GM23248 (cell line): ENCODE measurements at regions not wholly inside any gene's neighbourhood (a gene's known extent, or its start where the extent isn't known, plus 50 kb on each side); places are given as distances from the start of the nearest gene placed in this dataset.

Experiments
- EZH2 ChIP-seq: fragments of 200-600 bp; sonication (generic); IDR thresholded peaks from 2 replicates; pipeline ENCODE4 v1.6.1; 2018; ENCODE audit warnings: antibody characterized with exemption, mild to moderate bottlenecking; ENCODE audit not compliant: insufficient read depth, poor library complexity, severe bottlenecking
- EZH2phosphoT487 ChIP-seq: fragments of 200-600 bp; sonication (generic); IDR thresholded peaks from 2 replicates; pipeline ENCODE4 v1.6.1; 2018; ENCODE audit warnings: antibody characterized with exemption, moderate library complexity, mild to moderate bottlenecking, low read depth; ENCODE audit not compliant: insufficient read depth

DNA sequence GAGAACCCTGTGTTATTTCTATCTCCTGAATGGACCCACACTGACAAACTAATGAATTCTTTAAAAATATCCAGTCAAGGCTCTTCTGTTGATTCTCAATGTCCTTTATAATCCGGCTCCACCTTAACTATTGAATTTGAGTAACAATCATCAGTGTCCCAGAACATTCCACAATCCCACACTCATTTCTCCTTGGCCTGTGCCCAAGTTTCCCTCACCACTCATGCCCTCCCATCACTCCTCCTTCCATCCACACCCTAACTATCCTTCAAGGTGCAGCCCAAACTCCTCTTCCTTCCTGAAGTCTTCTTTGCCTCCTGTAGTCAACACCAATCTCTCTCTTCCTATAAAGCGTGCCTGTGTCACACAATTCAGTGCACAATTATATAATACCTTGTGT, 106.1 kb downstream of the NUDT12 start:
- no peak for TF ChIP-seq EZH2
- TF ChIP-seq EZH2phosphoT487, result no peak
